ENCODE measurements at regions not wholly inside any gene's neighbourhood (a gene's known extent, or its start where the extent isn't known, plus 50 kb on each side); places are given as distances from the start of the nearest gene placed in this dataset.

GRCh38 chr6:15096894-15097837 is 148.7 kb upstream of the JARID2 start:
- intact Hi-C loops (cut with micrococcal nuclease), result no loop called here
- POLR2A ChIA-PET, result no interaction called here
- Histone ChIP-seq H3K4me2 (ENCODE audit: low read length) (no peak overlapping the region), H3K9me3 (ENCODE audit: control insufficient read depth in 1 of 2, insufficient read depth in 1 of 2, low read depth in 1 of 2, low read length in 2 of 2) (no peaks in the 10 kb centered on the region), H2AFZ (ENCODE audit: low read depth, low read length, poor library complexity, severe bottlenecking) (no peak overlapping the region), H4K20me1 (ENCODE audit: insufficient read depth) (no peaks in the 10 kb centered on the region), H3K79me2 (ENCODE audit: insufficient read depth, low read length) (no peaks in the 10 kb centered on the region), H3K36me3 (ENCODE audit: control insufficient read depth in 1 of 2, insufficient read depth in 2 of 2, low read length in 2 of 2) (no peaks in the 10 kb centered on the region), H3K9ac (ENCODE audit: low read length) (no peak overlapping the region), H3K27me3 (ENCODE audit: insufficient read depth, low read length) (no peaks in the 10 kb centered on the region), H3K27ac (ENCODE audit: low read depth, low read length) (no peak overlapping the region), H3K9me2 (ENCODE audit: insufficient read depth) (no peaks in the 10 kb centered on the region), H3K4me1 (ENCODE audit: control insufficient read depth in 1 of 2, insufficient read depth in 2 of 2, low read length in 2 of 2) (no peaks in the 10 kb centered on the region), H3K4me3 (replicated peaks in 1 of 2; ENCODE audit: low read depth in 1 of 2, low read length in 2 of 2) (no peak overlapping the region)
- no peak for TF ChIP-seq EGR1 (IDR thresholded peaks at IDR 0.05; ENCODE audit: low read depth)
- no peak for TF ChIP-seq JUND (IDR thresholded peaks at IDR 0.05)
- TF ChIP-seq POLR2AphosphoS5 (IDR thresholded peaks at IDR 0.05; ENCODE audit: low read depth, low read length), result no peak
- TF ChIP-seq EZH2 (IDR thresholded peaks at IDR 0.05), result no peak
- TF ChIP-seq SRF (IDR thresholded peaks at IDR 0.05; ENCODE audit: low read depth), result no peak
- no peak for TF ChIP-seq TCF7L2 (IDR thresholded peaks at IDR 0.05; ENCODE audit: borderline replicate concordance, extremely low read depth, insufficient read depth, insufficient read length)
- TF ChIP-seq ELF1 (IDR thresholded peaks at IDR 0.05; ENCODE audit: borderline replicate concordance, low read depth), result no peak
- TF ChIP-seq CEBPB (IDR thresholded peaks at IDR 0.05; ENCODE audit: low read depth), result no peak
- TF ChIP-seq SIN3A (IDR thresholded peaks at IDR 0.05; ENCODE audit: low read depth), result no peak
- TF ChIP-seq SP1 (IDR thresholded peaks at IDR 0.05; ENCODE audit: low read depth), result no peak
- TF ChIP-seq POLR2A (IDR thresholded peaks at IDR 0.05; ENCODE audit: borderline replicate concordance, extremely low read depth, insufficient read depth, insufficient read length), result no peak
- TF ChIP-seq, protein P1, sequence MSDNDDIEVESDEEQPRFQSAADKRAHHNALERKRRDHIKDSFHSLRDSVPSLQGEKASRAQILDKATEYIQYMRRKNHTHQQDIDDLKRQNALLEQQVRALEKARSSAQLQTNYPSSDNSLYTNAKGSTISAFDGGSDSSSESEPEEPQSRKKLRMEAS (IDR thresholded peaks at IDR 0.05), result no peak
- TF ChIP-seq FOSL1 (IDR thresholded peaks at IDR 0.05; ENCODE audit: low read depth), result no peak
- no peak for TF ChIP-seq YY1 (IDR thresholded peaks at IDR 0.05; ENCODE audit: extremely low read depth, insufficient replicate concordance, low read depth, low read length)
- TF ChIP-seq, protein P2, sequence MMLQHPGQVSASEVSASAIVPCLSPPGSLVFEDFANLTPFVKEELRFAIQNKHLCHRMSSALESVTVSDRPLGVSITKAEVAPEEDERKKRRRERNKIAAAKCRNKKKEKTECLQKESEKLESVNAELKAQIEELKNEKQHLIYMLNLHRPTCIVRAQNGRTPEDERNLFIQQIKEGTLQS (IDR thresholded peaks at IDR 0.05), result no peak
- no peak for TF ChIP-seq RAD21 (IDR thresholded peaks at IDR 0.05; ENCODE audit: low read depth)
- RAD21 ChIA-PET (ENCODE audit: low non-redundant PET in 1 of 2, low total read pairs in 2 of 2, uncharacterized antibody in 2 of 2, unreplicated experiment in 2 of 2), result no interaction called here
- no peak for ATAC-seq
- BruUV-seq (replicated peaks), result no TSS peak
- no peak for DNase-seq (ENCODE audit: low read depth, low spot score)
- CTCF ChIA-PET, result no interaction called here

Data from HCT116 (cell line).